HG02678 (cell line): ENCODE measurements at regions not wholly inside any gene's neighbourhood (a gene's known extent, or its start where the extent isn't known, plus 50 kb on each side); places are given as distances from the start of the nearest gene placed in this dataset.

ENCODE experiments used
- ATAC-seq: cut with Tn5 transposase; IDR thresholded peaks from one replicate; pipeline ENCODE4 v1.9.1; 2021; ENCODE audit warnings: mild to moderate bottlenecking, moderate library complexity; ENCODE audit not compliant: unreplicated experiment

- ATAC-seq: peak; percentile 48
These were observed 205.0 kb upstream of the TET2 start for GRCh38 chr4:104941661-104942062.

- peak; percentile 75 for ATAC-seq
These were observed 203.5 kb upstream of the TET2 start for GRCh38 chr4:104942990-104943743.

GRCh38 chr4:104944596-104944995 lies 202.1 kb upstream of the TET2 start:
- no peak for ATAC-seq

GRCh38 chr4:104964410-104965175 lies 182.1 kb upstream of the TET2 start:
- ATAC-seq: peak; percentile 48

- ATAC-seq: peak; percentile 97
These were observed 180.2 kb upstream of the TET2 start for GRCh38 chr4:104966349-104967033.

- peak; percentile 16 for ATAC-seq
These were observed 179.7 kb upstream of the TET2 start for GRCh38 chr4:104967034-104967401.

GRCh38 chr4:104969394-104970082 lies 177.1 kb upstream of the TET2 start:
- no peak for ATAC-seq

GRCh38 chr4:104971462-104971861 lies 175.2 kb upstream of the TET2 start:
- ATAC-seq: no peak

- ATAC-seq: peak; percentile 46
These were observed 173.0 kb upstream of the TET2 start for GRCh38 chr4:104973708-104974107.

- no peak for ATAC-seq
These were observed 171.1 kb upstream of the TET2 start for GRCh38 chr4:104975617-104976016.

GRCh38 chr4:104976262-104976661 lies 170.4 kb upstream of the TET2 start:
- ATAC-seq: no peak

GRCh38 chr4:104979083-104979760 lies 167.5 kb upstream of the TET2 start:
- ATAC-seq: no peak

GRCh38 chr4:104983615-104984179 lies 163.0 kb upstream of the TET2 start:
- ATAC-seq: no peak

- ATAC-seq: no peak
These were observed 160.4 kb upstream of the TET2 start for GRCh38 chr4:104986306-104986705.

- no peak for ATAC-seq
These were observed 157.3 kb upstream of the TET2 start for GRCh38 chr4:104989371-104989770.

- ATAC-seq: no peak
These were observed 144.4 kb upstream of the TET2 start for GRCh38 chr4:105002278-105002677.

GRCh38 chr4:105014234-105014633 lies 132.4 kb upstream of the TET2 start:
- no peak for ATAC-seq

- ATAC-seq: no peak
These were observed 132.0 kb upstream of the TET2 start for GRCh38 chr4:105014635-105015034.

GRCh38 chr4:105015750-105016149 lies 130.9 kb upstream of the TET2 start:
- ATAC-seq: no peak
